Hepatocyte (in vitro differentiated cells): ENCODE measurements at regions not wholly inside any gene's neighbourhood (a gene's known extent, or its start where the extent isn't known, plus 50 kb on each side); places are given as distances from the start of the nearest gene placed in this dataset.

ENCODE experiments used
- EZH2 ChIP-seq: fragments of 200-600 bp; sonication (generic); IDR thresholded peaks from 2 replicates; pipeline ENCODE4 v1.6.1; 2016; ENCODE audit warnings: antibody characterized with exemption, mild to moderate bottlenecking, borderline replicate concordance
- EZH2phosphoT487 ChIP-seq: fragments of 200-600 bp; sonication (generic); IDR thresholded peaks from one replicate; pipeline ENCODE4 v1.6.1; 2018; ENCODE audit warnings: antibody characterized with exemption, mild to moderate bottlenecking, low read depth, moderate library complexity; ENCODE audit not compliant: unreplicated experiment, severe bottlenecking
- TF ChIP-seq, protein P1 (sequence below): fragments of 200-600 bp; sonication (generic); IDR thresholded peaks from 2 replicates; pipeline ENCODE4 v1.5.1; 2016; ENCODE audit warnings: antibody characterized with exemption, mild to moderate bottlenecking; ENCODE audit not compliant: poor library complexity

- TF ChIP-seq EZH2 (no peak), EZH2phosphoT487 (no peak)
- TF ChIP-seq, protein P1, sequence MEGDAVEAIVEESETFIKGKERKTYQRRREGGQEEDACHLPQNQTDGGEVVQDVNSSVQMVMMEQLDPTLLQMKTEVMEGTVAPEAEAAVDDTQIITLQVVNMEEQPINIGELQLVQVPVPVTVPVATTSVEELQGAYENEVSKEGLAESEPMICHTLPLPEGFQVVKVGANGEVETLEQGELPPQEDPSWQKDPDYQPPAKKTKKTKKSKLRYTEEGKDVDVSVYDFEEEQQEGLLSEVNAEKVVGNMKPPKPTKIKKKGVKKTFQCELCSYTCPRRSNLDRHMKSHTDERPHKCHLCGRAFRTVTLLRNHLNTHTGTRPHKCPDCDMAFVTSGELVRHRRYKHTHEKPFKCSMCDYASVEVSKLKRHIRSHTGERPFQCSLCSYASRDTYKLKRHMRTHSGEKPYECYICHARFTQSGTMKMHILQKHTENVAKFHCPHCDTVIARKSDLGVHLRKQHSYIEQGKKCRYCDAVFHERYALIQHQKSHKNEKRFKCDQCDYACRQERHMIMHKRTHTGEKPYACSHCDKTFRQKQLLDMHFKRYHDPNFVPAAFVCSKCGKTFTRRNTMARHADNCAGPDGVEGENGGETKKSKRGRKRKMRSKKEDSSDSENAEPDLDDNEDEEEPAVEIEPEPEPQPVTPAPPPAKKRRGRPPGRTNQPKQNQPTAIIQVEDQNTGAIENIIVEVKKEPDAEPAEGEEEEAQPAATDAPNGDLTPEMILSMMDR, result no peak
Measured at GRCh38 chr13:44244288-44244687, 129.3 kb upstream of the SERP2 start.
